Kidney (tissue), 13 donors: ENCODE measurements at regions not wholly inside any gene's neighbourhood (a gene's known extent, or its start where the extent isn't known, plus 50 kb on each side); places are given as distances from the start of the nearest gene placed in this dataset.

Source experiments
- DNase-seq, 5 donors: peaks; one replicate each; pipeline ENCODE4 v3.0.0-alpha.2; 2013 to 2020
- FAIRE-seq: peaks from 2 replicates; lab custom pipeline; 2012; peaks lifted over from hg19 to GRCh38; lab: Jason Lieb, UNC
- H3K27ac ChIP-seq, 2 donors: one replicate each; pipeline ENCODE4 v1.7.0; 2013; ENCODE audit warnings: low read depth in 2 of 2, low read length in 2 of 2, inconsistent platforms in 1 of 2
- H3K27me3 ChIP-seq: one replicate; pipeline ENCODE4 v1.7.1; 2013; ENCODE audit warnings: low read length, inconsistent platforms; ENCODE audit not compliant: control insufficient read depth, insufficient read depth
- H3K36me3 ChIP-seq, 3 donors: one replicate each; pipeline versions ENCODE4 v1.7.0 to v1.7.1; 2013; ENCODE audit warnings: low read length in 3 of 3, control low read depth in 1 of 3, inconsistent platforms in 1 of 3; ENCODE audit not compliant: insufficient read depth in 3 of 3, control insufficient read depth in 2 of 3
- H3K4me1 ChIP-seq, 3 donors: one replicate each; pipeline versions ENCODE4 v1.7.0 to v1.7.1; 2013; ENCODE audit warnings: low read length in 3 of 3, inconsistent platforms in 1 of 3, low read depth in 1 of 3; ENCODE audit not compliant: control insufficient read depth in 2 of 3, insufficient read depth in 2 of 3
- H3K4me3 ChIP-seq, 3 donors: one replicate each; pipeline versions ENCODE4 v1.7.0 to v1.8.1; 2013; ENCODE audit warnings: low read length in 3 of 3, control low read depth in 1 of 3, inconsistent platforms in 1 of 3
- H3K9ac ChIP-seq, 3 donors: one replicate each; pipeline versions ENCODE4 v1.7.0 to v1.7.1; 2013; ENCODE audit warnings: low read length in 3 of 3, control low read depth in 1 of 3, inconsistent platforms in 1 of 3
- H3K9me3 ChIP-seq, 3 donors: one replicate each; pipeline versions ENCODE4 v1.7.0 to v1.7.1; 2013; ENCODE audit warnings: low read length in 3 of 3, control low read depth in 1 of 3, inconsistent platforms in 1 of 3; ENCODE audit not compliant: control insufficient read depth in 2 of 3, insufficient read depth in 1 of 3
- CTCF ChIP-seq: IDR thresholded peaks from 3 replicates; pipeline ENCODE4 v1.5.1; 2012; ENCODE audit warnings: mild to moderate bottlenecking, moderate library complexity, borderline replicate concordance; ENCODE audit not compliant: insufficient read depth; ENCODE audit errors: extremely low read depth
- intact Hi-C: fragments of 100-400 bp; cut with DNase I; formaldehyde crosslinking; loops from one replicate; pipeline ENCODE4 v1.11.1; 2022
- donor health status: control.
- donor health status: control.
- donor health status: control.
- donor health status: control.
- donor health status: control.
- donor health status: DM: yes; HTN: yes; CAD: no.
- donor health status: Normal renal cell carcinoma (clear cell type).

GRCh38 chr3:127443581-127444375 is 146.8 kb downstream of the TPRA1 start:
- Histone ChIP-seq H3K4me3 (no peak overlapping the region), H3K4me1 (no peaks in the 10 kb centered on the region), H3K9me3 (no peaks in the 10 kb centered on the region), H3K9ac (no peak overlapping the region), H3K36me3 (no peaks in the 10 kb centered on the region), H3K27ac (no peak overlapping the region), H3K27me3 (no peaks in the 10 kb centered on the region)
- TF ChIP-seq CTCF = no peak
- DNase-seq (peak in 2 of 5 donors; percentile 18 to 47), FAIRE-seq (no peak)
- intact Hi-C loops = no loop called here

GRCh38 chr3:127442506-127442905 is 148.0 kb downstream of the TPRA1 start:
- no peak overlapping the region for H3K9ac ChIP-seq
- no peaks in the 10 kb centered on the region for H3K9me3 ChIP-seq
- H3K36me3 ChIP-seq = no peaks in the 10 kb centered on the region
- peak in 2 of 5 donors; percentile 2 to 31 for DNase-seq
- no peak for FAIRE-seq
- H3K27me3 ChIP-seq = no peaks in the 10 kb centered on the region
- no peak overlapping the region for H3K27ac ChIP-seq
- intact Hi-C loops = no loop called here
- no peak for TF ChIP-seq CTCF
- H3K4me1 ChIP-seq = no peaks in the 10 kb centered on the region
- no peak overlapping the region for H3K4me3 ChIP-seq

GRCh38 chr3:127441764-127442163 is 148.8 kb downstream of the TPRA1 start:
- intact Hi-C loops = no loop called here
- FAIRE-seq (no peak), DNase-seq (peak in 1 of 5 donors; percentile 13)
- Histone ChIP-seq H3K27ac (no peak overlapping the region), H3K36me3 (no peaks in the 10 kb centered on the region), H3K27me3 (no peaks in the 10 kb centered on the region), H3K9ac (no peak overlapping the region), H3K9me3 (no peaks in the 10 kb centered on the region), H3K4me3 (no peak overlapping the region), H3K4me1 (no peaks in the 10 kb centered on the region)
- TF ChIP-seq CTCF = no peak

GRCh38 chr3:127440384-127440783 is 150.1 kb downstream of the TPRA1 start:
- DNase-seq = peak in 1 of 5 donors; percentile 26
- H3K27me3 ChIP-seq = no peaks in the 10 kb centered on the region
- H3K36me3 ChIP-seq = no peaks in the 10 kb centered on the region
- no peaks in the 10 kb centered on the region for H3K4me1 ChIP-seq
- intact Hi-C loops = no loop called here
- H3K9ac ChIP-seq = no peak overlapping the region
- no peak overlapping the region for H3K4me3 ChIP-seq
- TF ChIP-seq CTCF = no peak
- H3K27ac ChIP-seq = no peak overlapping the region
- no peak for FAIRE-seq
- H3K9me3 ChIP-seq = no peaks in the 10 kb centered on the region
